ENCODE measurements at regions not wholly inside any gene's neighbourhood (a gene's known extent, or its start where the extent isn't known, plus 50 kb on each side); places are given as distances from the start of the nearest gene placed in this dataset.

- no peak for TF ChIP-seq EZH2 (IDR thresholded peaks at IDR 0.05)
- TF ChIP-seq POLR2AphosphoS5 (IDR thresholded peaks at IDR 0.05; ENCODE audit: borderline replicate concordance, low read depth, low read length) = no peak
- TF ChIP-seq FOXP2 (optimal IDR thresholded peaks at IDR 0.05; ENCODE audit: control extremely low read depth, extremely low read length, insufficient read depth) = no peak
These were observed 67.1 kb upstream of the RIOK2 start for GRCh38 chr5:97250113-97250512.

All from SK-N-MC (cell line).